Astrocyte (in vitro differentiated cells and primary cell): ENCODE measurements at regions not wholly inside any gene's neighbourhood (a gene's known extent, or its start where the extent isn't known, plus 50 kb on each side); places are given as distances from the start of the nearest gene placed in this dataset.

ENCODE experiments used
- EZH2 ChIP-seq: IDR thresholded peaks from 2 replicates; pipeline ENCODE4 v1.6.1; 2012; ENCODE audit warnings: mild to moderate bottlenecking, low read length, inconsistent platforms; ENCODE audit not compliant: insufficient read depth
- TF ChIP-seq, protein P1 (sequence below): IDR thresholded peaks from 2 replicates; pipeline ENCODE4 v1.5.1; 2011; ENCODE audit warnings: low read depth, mild to moderate bottlenecking, inconsistent platforms, low read length, moderate library complexity; ENCODE audit not compliant: insufficient read depth

DNA sequence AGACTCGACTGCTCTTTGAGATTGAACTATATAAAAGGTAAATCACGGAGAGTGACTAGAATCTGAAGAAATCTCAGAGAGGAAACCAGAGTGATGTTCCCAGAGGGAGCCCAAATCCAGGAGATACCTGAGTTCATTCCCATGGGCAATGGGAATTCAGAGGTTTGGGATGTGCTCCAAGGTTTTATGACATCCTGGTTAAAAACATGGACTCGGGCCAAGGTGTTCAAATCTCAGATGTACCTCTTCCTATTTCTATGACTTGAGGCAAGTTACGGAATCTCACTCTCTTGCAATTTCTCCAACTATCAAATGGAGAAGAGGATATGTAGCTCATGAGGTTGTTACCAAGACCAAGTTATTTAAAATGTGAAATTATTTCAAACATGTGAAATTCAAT lies 54.5 kb upstream of the RAB18 start:
- TF ChIP-seq, protein P1, sequence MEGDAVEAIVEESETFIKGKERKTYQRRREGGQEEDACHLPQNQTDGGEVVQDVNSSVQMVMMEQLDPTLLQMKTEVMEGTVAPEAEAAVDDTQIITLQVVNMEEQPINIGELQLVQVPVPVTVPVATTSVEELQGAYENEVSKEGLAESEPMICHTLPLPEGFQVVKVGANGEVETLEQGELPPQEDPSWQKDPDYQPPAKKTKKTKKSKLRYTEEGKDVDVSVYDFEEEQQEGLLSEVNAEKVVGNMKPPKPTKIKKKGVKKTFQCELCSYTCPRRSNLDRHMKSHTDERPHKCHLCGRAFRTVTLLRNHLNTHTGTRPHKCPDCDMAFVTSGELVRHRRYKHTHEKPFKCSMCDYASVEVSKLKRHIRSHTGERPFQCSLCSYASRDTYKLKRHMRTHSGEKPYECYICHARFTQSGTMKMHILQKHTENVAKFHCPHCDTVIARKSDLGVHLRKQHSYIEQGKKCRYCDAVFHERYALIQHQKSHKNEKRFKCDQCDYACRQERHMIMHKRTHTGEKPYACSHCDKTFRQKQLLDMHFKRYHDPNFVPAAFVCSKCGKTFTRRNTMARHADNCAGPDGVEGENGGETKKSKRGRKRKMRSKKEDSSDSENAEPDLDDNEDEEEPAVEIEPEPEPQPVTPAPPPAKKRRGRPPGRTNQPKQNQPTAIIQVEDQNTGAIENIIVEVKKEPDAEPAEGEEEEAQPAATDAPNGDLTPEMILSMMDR: no peak
- TF ChIP-seq EZH2: no peak
